Testis (tissue), 2 donors: ENCODE measurements at regions not wholly inside any gene's neighbourhood (a gene's known extent, or its start where the extent isn't known, plus 50 kb on each side); places are given as distances from the start of the nearest gene placed in this dataset.

ENCODE experiments used
- DNase-seq: peaks from one replicate; pipeline ENCODE4 v3.0.0-alpha.2; 2019
- H3K27ac ChIP-seq, 2 donors: fragments of 200-600 bp; sonication (generic); one replicate each; pipeline ENCODE4 v1.5.1; 2019
- H3K27me3 ChIP-seq: fragments of 200-600 bp; sonication (generic); one replicate; pipeline ENCODE4 v1.5.1; 2019
- H3K36me3 ChIP-seq: fragments of 200-600 bp; sonication (generic); one replicate; pipeline ENCODE4 v1.5.1; 2017; ENCODE audit warnings: low read depth; ENCODE audit errors: missing control alignments
- H3K4me1 ChIP-seq: fragments of 200-600 bp; sonication (generic); one replicate; pipeline ENCODE4 v1.5.1; 2019
- H3K4me3 ChIP-seq, 2 donors: fragments of 200-600 bp; sonication (generic); one replicate each; pipeline ENCODE4 v1.5.1; 2017 to 2019
- H3K9me3 ChIP-seq: fragments of 200-600 bp; sonication (generic); one replicate; pipeline ENCODE4 v1.5.1; 2017
- POLR2A ChIP-seq: fragments of 450-650 bp; IDR thresholded peaks from one replicate; pipeline ENCODE4 v1.6.1; 2017; ENCODE audit warnings: antibody characterized with exemption, mild to moderate bottlenecking, moderate library complexity
- WGBS, 2 donors: methylation state at CpG; one replicate each; pipeline ENCODE4 v1.1.5; 2018; 5-methylcytosine and 5-hydroxymethylcytosine counted together
- intact Hi-C: fragments of 100-400 bp; cut with DNase I; formaldehyde crosslinking; loops from one replicate; pipeline ENCODE4 v1.15.1; 2023; ENCODE audit warnings: low total_unique reads
- TF ChIP-seq, protein P1 (sequence below), 3 experiments: fragments of 450-650 bp in 2 of 3; fragments of 200-600 bp in 1 of 3; sonication (generic) in 1 of 3; IDR thresholded peaks; one replicate each; pipeline ENCODE4 v1.5.1; 2016 to 2019; ENCODE audit warnings: antibody characterized with exemption in 3 of 3, mild to moderate bottlenecking in 2 of 3, moderate library complexity in 1 of 3

DNA sequence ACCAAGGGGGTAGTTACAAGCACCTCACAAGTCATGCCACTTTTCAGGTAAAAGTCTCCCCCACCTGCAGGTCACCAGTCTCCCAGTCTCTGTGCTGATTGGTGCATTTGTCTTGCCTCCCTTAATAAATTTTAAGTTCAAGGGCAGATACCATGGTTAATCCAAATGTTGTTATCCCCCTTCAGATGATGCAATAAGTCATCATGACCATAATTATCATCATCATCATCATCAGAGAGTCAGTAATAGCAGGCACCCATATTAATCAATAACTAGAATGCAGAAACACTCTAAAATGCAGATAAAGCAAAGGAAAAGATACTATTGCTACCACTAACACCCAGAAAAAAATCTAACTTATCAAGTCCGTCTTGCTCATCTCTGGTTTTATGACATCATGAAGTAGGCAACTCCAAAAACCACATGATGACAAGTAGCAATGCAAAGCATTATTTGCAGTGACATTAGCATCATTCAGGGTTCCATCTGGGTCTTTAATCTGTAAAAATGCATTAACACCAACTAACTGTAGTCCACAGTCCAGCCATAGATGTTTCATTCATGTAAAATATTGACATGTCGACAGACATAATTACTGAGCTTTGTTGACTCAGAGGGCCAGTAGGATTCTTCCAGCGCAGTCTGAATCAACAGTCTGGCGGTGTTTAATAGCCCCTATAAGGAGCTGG is 492.0 kb upstream of the RUNX1 start:
- intact Hi-C loops: no loop called here
- Histone ChIP-seq H3K36me3 (no peaks in the 10 kb centered on the region), H3K27ac (no peak overlapping the region), H3K4me1 (no peaks in the 10 kb centered on the region), H3K27me3 (no peaks in the 10 kb centered on the region), H3K4me3 (no peak overlapping the region), H3K9me3 (no peaks in the 10 kb centered on the region)
- DNase-seq: no peak
- TF ChIP-seq, protein P1, sequence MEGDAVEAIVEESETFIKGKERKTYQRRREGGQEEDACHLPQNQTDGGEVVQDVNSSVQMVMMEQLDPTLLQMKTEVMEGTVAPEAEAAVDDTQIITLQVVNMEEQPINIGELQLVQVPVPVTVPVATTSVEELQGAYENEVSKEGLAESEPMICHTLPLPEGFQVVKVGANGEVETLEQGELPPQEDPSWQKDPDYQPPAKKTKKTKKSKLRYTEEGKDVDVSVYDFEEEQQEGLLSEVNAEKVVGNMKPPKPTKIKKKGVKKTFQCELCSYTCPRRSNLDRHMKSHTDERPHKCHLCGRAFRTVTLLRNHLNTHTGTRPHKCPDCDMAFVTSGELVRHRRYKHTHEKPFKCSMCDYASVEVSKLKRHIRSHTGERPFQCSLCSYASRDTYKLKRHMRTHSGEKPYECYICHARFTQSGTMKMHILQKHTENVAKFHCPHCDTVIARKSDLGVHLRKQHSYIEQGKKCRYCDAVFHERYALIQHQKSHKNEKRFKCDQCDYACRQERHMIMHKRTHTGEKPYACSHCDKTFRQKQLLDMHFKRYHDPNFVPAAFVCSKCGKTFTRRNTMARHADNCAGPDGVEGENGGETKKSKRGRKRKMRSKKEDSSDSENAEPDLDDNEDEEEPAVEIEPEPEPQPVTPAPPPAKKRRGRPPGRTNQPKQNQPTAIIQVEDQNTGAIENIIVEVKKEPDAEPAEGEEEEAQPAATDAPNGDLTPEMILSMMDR (IDR thresholded peaks at IDR 0.05): no peak
- no peak for TF ChIP-seq POLR2A
- 77 to 88% methylated on average over 4 of the region's 4 CpGs for WGBS, 2 donors

GRCh38 chr21:35538386-35538785 is 489.3 kb upstream of the RUNX1 start:
- 74 to 75% methylated on average over 1 of the region's 1 CpG for WGBS, 2 donors
- TF ChIP-seq, protein P1 (IDR thresholded peaks at IDR 0.05): no peak
- TF ChIP-seq POLR2A: no peak
- intact Hi-C loops: no loop called here

DNA sequence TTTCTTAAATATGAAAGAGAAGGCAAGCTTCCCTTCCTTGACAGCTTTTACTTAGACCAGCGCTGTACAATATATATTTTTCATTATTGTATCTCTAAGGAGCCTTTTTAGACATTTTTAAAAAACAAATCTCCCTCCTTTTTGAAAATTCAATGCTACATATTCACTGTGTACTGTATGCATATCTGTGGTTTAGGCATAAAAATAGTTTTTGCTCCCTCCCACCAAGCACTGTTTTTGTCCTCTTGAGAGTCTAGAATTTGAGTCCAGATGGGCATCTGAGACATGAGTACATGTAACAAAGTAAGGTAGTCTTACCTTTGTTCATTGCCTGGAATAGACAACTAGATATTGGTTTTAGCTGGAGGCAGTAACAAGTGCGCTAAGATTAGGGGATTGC is 488.5 kb upstream of the RUNX1 start:
- DNase-seq: no peak
- 98 to 99% methylated on average over 2 of the region's 2 CpGs for WGBS, 2 donors
- TF ChIP-seq POLR2A: no peak
- TF ChIP-seq, protein P1 (IDR thresholded peaks at IDR 0.05): no peak
- H3K36me3 ChIP-seq: no peaks in the 10 kb centered on the region
- H3K27ac ChIP-seq: no peak overlapping the region
- H3K4me3 ChIP-seq: no peak overlapping the region
- intact Hi-C loops: no loop called here
- no peaks in the 10 kb centered on the region for H3K4me1 ChIP-seq
- no peaks in the 10 kb centered on the region for H3K9me3 ChIP-seq
- no peaks in the 10 kb centered on the region for H3K27me3 ChIP-seq

More at GRCh38 chr21:35538386-35538785, 489.3 kb upstream of the RUNX1 start:
- no peak for DNase-seq
- Histone ChIP-seq H3K9me3 (no peaks in the 10 kb centered on the region), H3K27me3 (no peaks in the 10 kb centered on the region), H3K36me3 (no peaks in the 10 kb centered on the region), H3K4me1 (no peaks in the 10 kb centered on the region), H3K4me3 (no peak overlapping the region), H3K27ac (no peak overlapping the region)

- Histone ChIP-seq H3K9me3 (no peaks in the 10 kb centered on the region), H3K4me1 (no peaks in the 10 kb centered on the region), H3K27ac (no peak overlapping the region), H3K4me3 (no peak overlapping the region), H3K27me3 (no peaks in the 10 kb centered on the region), H3K36me3 (no peaks in the 10 kb centered on the region)
- WGBS, 2 donors: 93 to 96% methylated on average over 2 of the region's 2 CpGs
- TF ChIP-seq POLR2A: no peak
- TF ChIP-seq, protein P1 (IDR thresholded peaks at IDR 0.05): no peak
- intact Hi-C loops: no loop called here
- DNase-seq: no peak
Observed at GRCh38 chr21:35533893-35534292, 484.8 kb upstream of the RUNX1 start.

GRCh38 chr21:35530766-35531165 is 481.7 kb upstream of the RUNX1 start:
- intact Hi-C loops: no loop called here
- TF ChIP-seq, protein P1 (IDR thresholded peaks at IDR 0.05): no peak
- TF ChIP-seq POLR2A: no peak
- Histone ChIP-seq H3K4me1 (peaks cover 8% of the 10 kb centered on the region), H3K4me3 (no peak overlapping the region), H3K27me3 (no peaks in the 10 kb centered on the region), H3K36me3 (no peaks in the 10 kb centered on the region), H3K27ac (no peak overlapping the region), H3K9me3 (no peaks in the 10 kb centered on the region)
- 82 to 84% methylated on average over 6 of the region's 6 CpGs for WGBS, 2 donors
- DNase-seq: no peak
